ENCODE measurements at regions not wholly inside any gene's neighbourhood (a gene's known extent, or its start where the extent isn't known, plus 50 kb on each side); places are given as distances from the start of the nearest gene placed in this dataset.

DNA sequence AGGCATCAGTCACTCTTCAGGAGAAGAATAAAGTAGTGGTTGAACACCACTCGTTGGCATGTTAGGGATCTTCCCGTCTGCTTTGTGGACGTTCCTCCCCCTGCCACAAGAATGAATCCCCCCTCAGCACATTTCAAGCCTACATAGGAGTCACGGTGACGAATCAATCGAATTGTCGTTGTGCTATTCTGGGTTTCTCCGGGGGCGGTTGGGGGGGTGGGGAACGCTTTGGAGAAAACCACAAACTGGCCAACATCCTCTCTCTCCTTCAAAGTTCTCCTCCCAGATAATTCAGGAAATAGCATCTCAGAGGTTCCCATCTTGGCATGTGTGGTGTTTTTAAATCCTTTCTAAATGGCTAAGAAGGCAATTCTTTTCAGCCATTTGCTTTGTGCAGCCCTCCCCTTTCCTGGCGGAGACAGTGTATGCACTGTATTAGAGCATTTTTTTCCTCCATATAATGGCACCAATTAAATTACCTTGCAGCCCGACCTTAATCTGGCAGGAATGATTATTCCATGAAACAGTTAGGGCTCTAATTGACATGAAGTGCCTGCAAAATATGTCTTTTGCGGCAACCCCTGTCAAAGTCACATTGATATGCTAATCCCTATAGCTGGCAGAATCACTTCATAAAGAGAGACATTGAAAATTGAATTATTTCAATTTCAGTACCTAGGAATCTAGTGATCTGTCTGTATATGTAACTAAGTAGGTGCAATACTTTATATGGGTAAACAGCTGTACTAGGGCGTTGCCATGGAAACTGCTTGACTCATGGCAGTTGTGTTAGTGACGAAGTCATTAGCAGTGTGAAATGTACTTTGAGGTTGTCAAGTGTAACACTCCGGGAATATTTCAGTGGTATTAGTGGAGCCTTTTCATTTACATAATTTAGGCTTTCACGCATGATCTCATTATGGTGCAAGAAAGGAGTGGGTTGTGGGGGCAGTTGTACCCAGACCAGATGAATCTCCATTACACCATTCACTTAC, 323.4 kb upstream of the SLC14A2 start:
- TF ChIP-seq, protein P1, sequence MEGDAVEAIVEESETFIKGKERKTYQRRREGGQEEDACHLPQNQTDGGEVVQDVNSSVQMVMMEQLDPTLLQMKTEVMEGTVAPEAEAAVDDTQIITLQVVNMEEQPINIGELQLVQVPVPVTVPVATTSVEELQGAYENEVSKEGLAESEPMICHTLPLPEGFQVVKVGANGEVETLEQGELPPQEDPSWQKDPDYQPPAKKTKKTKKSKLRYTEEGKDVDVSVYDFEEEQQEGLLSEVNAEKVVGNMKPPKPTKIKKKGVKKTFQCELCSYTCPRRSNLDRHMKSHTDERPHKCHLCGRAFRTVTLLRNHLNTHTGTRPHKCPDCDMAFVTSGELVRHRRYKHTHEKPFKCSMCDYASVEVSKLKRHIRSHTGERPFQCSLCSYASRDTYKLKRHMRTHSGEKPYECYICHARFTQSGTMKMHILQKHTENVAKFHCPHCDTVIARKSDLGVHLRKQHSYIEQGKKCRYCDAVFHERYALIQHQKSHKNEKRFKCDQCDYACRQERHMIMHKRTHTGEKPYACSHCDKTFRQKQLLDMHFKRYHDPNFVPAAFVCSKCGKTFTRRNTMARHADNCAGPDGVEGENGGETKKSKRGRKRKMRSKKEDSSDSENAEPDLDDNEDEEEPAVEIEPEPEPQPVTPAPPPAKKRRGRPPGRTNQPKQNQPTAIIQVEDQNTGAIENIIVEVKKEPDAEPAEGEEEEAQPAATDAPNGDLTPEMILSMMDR (conservative IDR thresholded peaks at IDR 0.05; ENCODE audit: low read depth, low read length) = no peak
- TF ChIP-seq EZH2 (IDR thresholded peaks at IDR 0.05; ENCODE audit: borderline replicate concordance, low read depth, low read length, poor library complexity, severe bottlenecking) = no peak

All from A673 (cell line).